ENCODE measurements at regions not wholly inside any gene's neighbourhood (a gene's known extent, or its start where the extent isn't known, plus 50 kb on each side); places are given as distances from the start of the nearest gene placed in this dataset.
A peak's percentile ranks its signal among the peaks of the same experiment; 100 is the strongest.

DNA sequence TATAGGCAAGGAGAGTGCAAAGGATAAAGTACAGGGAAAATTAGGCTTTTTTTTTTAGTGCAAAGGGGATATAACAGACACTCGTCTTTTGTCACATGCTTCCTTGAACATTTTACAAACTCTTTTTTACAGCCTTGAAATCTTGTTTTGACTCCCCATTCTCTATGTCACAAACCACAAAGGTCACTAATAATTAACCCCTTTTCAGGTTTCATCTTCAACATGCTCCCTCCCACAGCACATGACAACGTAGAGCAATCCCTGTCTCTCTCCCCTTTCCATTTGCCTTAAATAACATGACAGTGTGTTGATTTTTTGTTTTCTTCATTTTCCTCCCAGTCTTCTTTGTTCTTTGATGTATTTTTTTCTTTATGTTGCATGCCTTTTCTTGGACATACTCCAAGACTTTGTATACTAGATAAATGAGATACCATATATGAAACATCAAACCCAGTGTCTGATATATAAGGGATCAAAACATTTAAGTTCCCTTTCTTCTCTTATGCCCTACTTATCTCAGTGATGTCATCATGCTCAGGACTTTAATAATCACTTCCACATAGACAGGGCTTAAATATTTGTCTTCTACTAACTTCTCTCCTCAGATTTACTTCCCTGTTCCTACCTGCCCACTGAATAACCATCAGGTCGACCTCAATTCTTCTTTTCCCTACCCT is 378.7 kb upstream of the HSF2 start:
- Histone ChIP-seq H3K4me3 (IDR thresholded peaks at IDR 0.05; ENCODE audit: insufficient read depth, low read depth, low read length) (no peak overlapping the region), H3K9ac (no peak overlapping the region; the same call in 1 of the 2 replicates), H3K4me2 (peak overlapping the region; percentile 85), H2AFZ (ENCODE audit: low read depth) (peak overlapping the region; percentile 63), H3K27ac (peak overlapping the region; percentile 75), H3K79me2 (ENCODE audit: insufficient read depth, low read depth) (no peaks in the 10 kb centered on the region), H4K20me1 (ENCODE audit: insufficient read depth) (no peaks in the 10 kb centered on the region), H3K27me3 (ENCODE audit: insufficient read depth, low read depth) (no peaks in the 10 kb centered on the region), H3K36me3 (ENCODE audit: insufficient read depth) (no peaks in the 10 kb centered on the region), H3K4me1 (ENCODE audit: low read depth, poor library complexity, severe bottlenecking) (peaks cover 91% of the 10 kb centered on the region)
- TF ChIP-seq, protein P1, sequence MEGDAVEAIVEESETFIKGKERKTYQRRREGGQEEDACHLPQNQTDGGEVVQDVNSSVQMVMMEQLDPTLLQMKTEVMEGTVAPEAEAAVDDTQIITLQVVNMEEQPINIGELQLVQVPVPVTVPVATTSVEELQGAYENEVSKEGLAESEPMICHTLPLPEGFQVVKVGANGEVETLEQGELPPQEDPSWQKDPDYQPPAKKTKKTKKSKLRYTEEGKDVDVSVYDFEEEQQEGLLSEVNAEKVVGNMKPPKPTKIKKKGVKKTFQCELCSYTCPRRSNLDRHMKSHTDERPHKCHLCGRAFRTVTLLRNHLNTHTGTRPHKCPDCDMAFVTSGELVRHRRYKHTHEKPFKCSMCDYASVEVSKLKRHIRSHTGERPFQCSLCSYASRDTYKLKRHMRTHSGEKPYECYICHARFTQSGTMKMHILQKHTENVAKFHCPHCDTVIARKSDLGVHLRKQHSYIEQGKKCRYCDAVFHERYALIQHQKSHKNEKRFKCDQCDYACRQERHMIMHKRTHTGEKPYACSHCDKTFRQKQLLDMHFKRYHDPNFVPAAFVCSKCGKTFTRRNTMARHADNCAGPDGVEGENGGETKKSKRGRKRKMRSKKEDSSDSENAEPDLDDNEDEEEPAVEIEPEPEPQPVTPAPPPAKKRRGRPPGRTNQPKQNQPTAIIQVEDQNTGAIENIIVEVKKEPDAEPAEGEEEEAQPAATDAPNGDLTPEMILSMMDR (conservative IDR thresholded peaks at IDR 0.05; ENCODE audit: low read depth, low read length), result no peak

DNA sequence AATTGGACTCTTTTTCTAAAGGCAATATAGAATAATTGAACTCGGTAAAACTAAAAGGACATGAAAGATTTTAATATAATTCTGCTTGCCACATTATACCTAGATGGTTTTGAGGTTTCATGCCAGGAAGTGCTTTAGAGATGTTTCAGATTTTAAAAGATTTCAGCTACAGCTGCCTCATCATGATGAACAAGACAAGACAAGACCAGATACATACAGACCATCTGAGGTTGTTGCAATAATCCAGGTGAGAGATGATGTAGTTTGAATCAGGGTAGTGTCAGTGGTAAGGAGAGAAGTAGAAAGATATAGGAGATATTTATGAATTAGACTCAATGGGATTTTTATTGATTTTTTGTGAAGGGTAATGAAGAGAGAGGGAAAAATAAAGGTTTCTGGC is 374.3 kb upstream of the HSF2 start:
- Histone ChIP-seq H3K4me2 (peak overlapping the region; percentile 21; the same call in 1 of the 2 replicates), H3K36me3 (ENCODE audit: insufficient read depth) (no peaks in the 10 kb centered on the region), H4K20me1 (ENCODE audit: insufficient read depth) (no peaks in the 10 kb centered on the region), H3K27ac (no peak overlapping the region), H3K4me3 (IDR thresholded peaks at IDR 0.05; ENCODE audit: insufficient read depth, low read depth, low read length) (no peak overlapping the region), H2AFZ (ENCODE audit: low read depth) (no peak overlapping the region), H3K79me2 (ENCODE audit: insufficient read depth, low read depth) (no peaks in the 10 kb centered on the region), H3K9ac (no peak overlapping the region), H3K4me1 (ENCODE audit: low read depth, poor library complexity, severe bottlenecking) (peaks cover 57% of the 10 kb centered on the region), H3K27me3 (ENCODE audit: insufficient read depth, low read depth) (no peaks in the 10 kb centered on the region)
- TF ChIP-seq, protein P1 (conservative IDR thresholded peaks at IDR 0.05; ENCODE audit: low read depth, low read length), result no peak

DNA sequence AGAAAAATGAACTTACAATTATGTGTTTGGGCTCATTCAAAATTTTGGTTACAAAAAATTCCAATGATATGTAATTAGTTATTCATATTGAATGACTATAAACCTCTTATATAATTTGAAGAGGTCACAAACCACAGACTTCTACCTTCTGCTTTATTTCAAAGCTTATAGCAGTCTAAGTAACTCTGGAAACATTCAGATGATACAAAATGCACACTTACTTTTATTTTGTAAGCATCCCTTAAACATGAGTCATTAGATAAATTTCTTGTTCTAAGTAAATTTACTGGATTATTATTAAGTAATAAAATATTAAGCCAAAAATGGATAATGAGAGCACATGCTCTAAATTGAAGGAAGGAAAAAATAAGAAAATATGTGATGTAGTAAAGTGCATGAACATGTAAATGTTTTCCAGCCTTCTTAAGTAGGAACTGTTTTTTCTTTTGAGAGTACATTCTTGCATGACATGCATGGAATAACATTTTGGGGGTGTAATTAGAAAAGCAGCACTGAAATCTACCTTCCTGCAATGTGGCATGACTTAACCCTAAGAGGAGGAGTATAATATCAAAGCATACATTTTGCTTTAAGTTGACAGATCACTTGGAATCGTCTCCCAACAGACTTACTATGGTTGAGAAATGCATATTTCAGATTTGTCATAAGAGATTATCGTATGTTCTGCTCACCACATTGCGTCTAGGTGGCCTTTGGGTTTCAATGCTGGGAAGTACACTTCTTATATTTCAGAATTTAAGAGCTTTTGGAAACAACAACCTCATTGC is 372.7 kb upstream of the HSF2 start:
- TF ChIP-seq, protein P1 (conservative IDR thresholded peaks at IDR 0.05; ENCODE audit: low read depth, low read length), result no peak
- Histone ChIP-seq H3K4me2 (no peak overlapping the region), H3K36me3 (ENCODE audit: insufficient read depth) (no peaks in the 10 kb centered on the region), H3K79me2 (ENCODE audit: insufficient read depth, low read depth) (no peaks in the 10 kb centered on the region), H2AFZ (ENCODE audit: low read depth) (no peak overlapping the region), H3K27me3 (ENCODE audit: insufficient read depth, low read depth) (no peaks in the 10 kb centered on the region), H3K4me1 (ENCODE audit: low read depth, poor library complexity, severe bottlenecking) (peaks cover 41% of the 10 kb centered on the region), H4K20me1 (ENCODE audit: insufficient read depth) (no peaks in the 10 kb centered on the region), H3K4me3 (IDR thresholded peaks at IDR 0.05; ENCODE audit: insufficient read depth, low read depth, low read length) (no peak overlapping the region), H3K27ac (no peak overlapping the region), H3K9ac (no peak overlapping the region)

GRCh38 chr6:122028933-122029522 is 370.4 kb upstream of the HSF2 start:
- no peak overlapping the region for H3K4me2 ChIP-seq
- H2AFZ ChIP-seq (ENCODE audit: low read depth), result no peak overlapping the region
- no peaks in the 10 kb centered on the region for H3K36me3 ChIP-seq (ENCODE audit: insufficient read depth)
- H3K27ac ChIP-seq, result no peak overlapping the region
- H4K20me1 ChIP-seq (ENCODE audit: insufficient read depth), result no peaks in the 10 kb centered on the region
- peaks cover 24% of the 10 kb centered on the region for H3K4me1 ChIP-seq (ENCODE audit: low read depth, poor library complexity, severe bottlenecking)
- H3K27me3 ChIP-seq (ENCODE audit: insufficient read depth, low read depth), result no peaks in the 10 kb centered on the region
- TF ChIP-seq, protein P1 (conservative IDR thresholded peaks at IDR 0.05; ENCODE audit: low read depth, low read length), result no peak
- H3K79me2 ChIP-seq (ENCODE audit: insufficient read depth, low read depth), result no peaks in the 10 kb centered on the region
- H3K9ac ChIP-seq, result no peak overlapping the region
- H3K4me3 ChIP-seq (IDR thresholded peaks at IDR 0.05; ENCODE audit: insufficient read depth, low read depth, low read length), result no peak overlapping the region
